ENCODE measurements at regions not wholly inside any gene's neighbourhood (a gene's known extent, or its start where the extent isn't known, plus 50 kb on each side); places are given as distances from the start of the nearest gene placed in this dataset.

DNA sequence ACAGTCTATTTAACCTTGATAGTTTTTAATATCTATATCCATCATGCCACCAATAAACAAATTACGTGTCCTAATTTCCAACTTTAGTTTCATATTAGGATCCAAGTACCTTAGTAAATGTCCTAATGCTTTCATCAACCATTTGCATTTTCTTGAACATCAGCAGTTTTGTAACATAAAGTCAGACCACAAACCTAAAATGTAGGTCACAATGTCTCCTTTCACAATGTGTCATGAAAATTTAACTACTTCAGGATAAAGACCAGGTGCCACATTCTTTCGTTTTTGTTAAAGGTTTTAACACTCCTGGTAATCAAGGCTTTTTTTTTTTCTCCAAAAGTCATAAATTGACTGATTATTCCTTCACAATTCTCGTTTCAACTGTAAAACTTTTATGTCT is 310.7 kb upstream of the PMFBP1 start (continued):
- TF ChIP-seq ZNF600 (tag by site-specific recombination; IDR thresholded peaks at IDR 0.05) (no peak), ZNF610 (tag by site-specific recombination; IDR thresholded peaks at IDR 0.05; ENCODE audit: borderline replicate concordance) (no peak), KLF9 (tag by site-specific recombination; IDR thresholded peaks at IDR 0.05; ENCODE audit: low read depth) (no peak), ZNF121 (tag by site-specific recombination; IDR thresholded peaks at IDR 0.05) (no peak)

GRCh38 chr16:72481419-72481818 is 309.5 kb upstream of the PMFBP1 start:
- H3K4me1 ChIP-seq (ENCODE audit: control insufficient read depth, insufficient read depth, low read length): no peaks in the 10 kb centered on the region
- ChIA-PET POLR2A (no interaction called here), CTCF (interaction anchor here (0.6 kb wide), 1 partner anchor 721 kb away, joined by 3 read pairs; no protein-coding TSS in a partner anchor)
- H3K4me3 ChIP-seq (ENCODE audit: low read depth, low read length): no peak overlapping the region
- no peak overlapping the region for H3K27ac ChIP-seq (ENCODE audit: extremely low read depth, low read depth, low read length)
- no peak for TF ChIP-seq CTCF (tag by site-specific recombination; IDR thresholded peaks at IDR 0.05)
- no peak for TF ChIP-seq ZNF426 (tag by site-specific recombination; IDR thresholded peaks at IDR 0.05)
- no peak for TF ChIP-seq FEZF1 (tag by site-specific recombination; IDR thresholded peaks at IDR 0.05)
- no peak for TF ChIP-seq ZBTB21 (tag by site-specific recombination; IDR thresholded peaks at IDR 0.05)
- TF ChIP-seq, protein P1, sequence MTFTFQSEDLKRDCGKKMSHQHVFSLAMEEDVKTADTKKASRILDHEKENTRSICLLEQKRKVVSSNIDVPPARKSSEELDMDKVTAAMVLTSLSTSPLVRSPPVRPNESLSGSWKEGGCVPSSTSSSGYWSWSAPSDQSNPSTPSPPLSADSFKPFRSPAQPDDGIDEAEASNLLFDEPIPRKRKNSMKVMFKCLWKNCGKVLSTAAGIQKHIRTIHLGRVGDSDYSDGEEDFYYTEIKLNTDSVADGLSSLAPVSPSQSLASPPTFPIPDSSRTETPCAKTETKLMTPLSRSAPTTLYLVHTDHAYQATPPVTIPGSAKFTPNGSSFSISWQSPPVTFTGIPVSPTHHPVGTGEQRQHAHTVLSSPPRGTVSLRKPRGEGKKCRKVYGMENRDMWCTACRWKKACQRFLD (tag by site-specific recombination; IDR thresholded peaks at IDR 0.05): no peak
- TF ChIP-seq ZNF645 (tag by site-specific recombination; IDR thresholded peaks at IDR 0.05): no peak
- TF ChIP-seq ZNF280D (tag by site-specific recombination; IDR thresholded peaks at IDR 0.05): no peak
- no peak for TF ChIP-seq MYNN (tag by site-specific recombination; IDR thresholded peaks at IDR 0.05; ENCODE audit: borderline replicate concordance)
- no peaks in the 10 kb centered on the region for H3K36me3 ChIP-seq (ENCODE audit: control insufficient read depth in 2 of 2, insufficient read depth in 1 of 2, low read length in 2 of 2)
- no peaks in the 10 kb centered on the region for H3K9me3 ChIP-seq (ENCODE audit: control insufficient read depth, insufficient read depth, low read depth, low read length)

- POLR2A ChIA-PET: no interaction called here
- TF ChIP-seq WT1 (tag by site-specific recombination; IDR thresholded peaks at IDR 0.05): no peak
- peak; percentile 40; the same call in 1 of the 2 replicates for TF ChIP-seq SP7 (tag by site-specific recombination; IDR thresholded peaks at IDR 0.05)
- TF ChIP-seq ZBTB48 (tag by site-specific recombination; IDR thresholded peaks at IDR 0.05): no peak
- Histone ChIP-seq H3K36me3 (ENCODE audit: control insufficient read depth in 2 of 2, insufficient read depth in 1 of 2, low read length in 2 of 2) (no peaks in the 10 kb centered on the region), H3K9me3 (ENCODE audit: control insufficient read depth, insufficient read depth, low read depth, low read length) (no peaks in the 10 kb centered on the region), H3K4me3 (ENCODE audit: low read depth, low read length) (no peak overlapping the region), H3K27ac (ENCODE audit: extremely low read depth, low read depth, low read length) (no peak overlapping the region), H3K4me1 (ENCODE audit: control insufficient read depth, insufficient read depth, low read length) (no peaks in the 10 kb centered on the region)
- CTCF ChIA-PET: no interaction called here
These were observed 309.0 kb upstream of the PMFBP1 start for GRCh38 chr16:72480911-72481310.
